H1 (cell line): ENCODE measurements at regions not wholly inside any gene's neighbourhood (a gene's known extent, or its start where the extent isn't known, plus 50 kb on each side); places are given as distances from the start of the nearest gene placed in this dataset.

Experiments used
- CTCF ChIA-PET: fragments of 300-600 bp; sonication (Branson Sonifier 250); formaldehyde crosslinking; loops from one replicate; lab custom pipeline; 2021; ENCODE audit not compliant: partially characterized antibody; lab: Charles Lee
- POLR2A ChIA-PET: fragments of 300-600 bp; sonication (Branson Sonifier 250); formaldehyde crosslinking; loops from one replicate; lab custom pipeline; 2021; ENCODE audit warnings: inconsistent platforms; ENCODE audit not compliant: partially characterized antibody; lab: Charles Lee
- DNase-seq, 2 experiments: peaks; one replicate each; pipeline versions ENCODE4 v3.0.0 to v3.0.0-alpha.2; 2010 to 2022; ENCODE audit warnings: low spot score in 2 of 2, low read depth in 1 of 2, mixed read lengths in 1 of 2
- FAIRE-seq: peaks from 2 replicates; lab custom pipeline; 2011; peaks lifted over from hg19 to GRCh38; lab: Jason Lieb, UNC
- H2AFZ ChIP-seq: 2 replicates; pipeline ENCODE4 v1.8.1; 2012; ENCODE audit warnings: low read length, inconsistent platforms
- H2AK5ac ChIP-seq: 2 replicates; pipeline ENCODE4 v1.6.1; 2013; ENCODE audit warnings: low read depth, low read length
- H2BK120ac ChIP-seq: replicated peaks from 2 replicates; pipeline ENCODE3; 2013; ENCODE audit warnings: low read depth, low read length, inconsistent platforms
- H2BK12ac ChIP-seq: 2 replicates; pipeline ENCODE4 v1.6.1; 2013; ENCODE audit warnings: low read depth, low read length
- H2BK15ac ChIP-seq: 2 replicates; pipeline ENCODE4 v1.6.1; 2013; ENCODE audit warnings: low read length
- H2BK20ac ChIP-seq: 2 replicates; pipeline ENCODE4 v1.6.1; 2013; ENCODE audit warnings: low read length
- H2BK5ac ChIP-seq: 2 replicates; pipeline ENCODE4 v1.6.1; 2013; ENCODE audit warnings: low read depth, low read length
- H3K14ac ChIP-seq: 2 replicates; pipeline ENCODE4 v1.6.1; 2013; ENCODE audit warnings: inconsistent platforms; ENCODE audit not compliant: insufficient read length
- H3K18ac ChIP-seq: 2 replicates; pipeline ENCODE4 v1.6.1; 2013; ENCODE audit warnings: low read length; ENCODE audit errors: extremely low read depth
- H3K23ac ChIP-seq: 2 replicates; pipeline ENCODE4 v1.6.1; 2013; ENCODE audit warnings: inconsistent platforms; ENCODE audit not compliant: insufficient read length
- H3K23me2 ChIP-seq: 2 replicates; pipeline ENCODE4 v1.6.1; 2013; ENCODE audit warnings: low read depth, low read length
- H3K27ac ChIP-seq: 2 replicates; pipeline ENCODE4 v1.6.1; 2011; ENCODE audit warnings: low read depth, low read length, inconsistent platforms
- H3K27me3 ChIP-seq, 4 experiments: replicated peaks in 1 of 4; 1 replicate in 1 of 4; 2 replicates in 3 of 4; pipeline versions ENCODE4 v1.6.1 to v1.8.1; 2011 to 2013; ENCODE audit warnings: low read length in 3 of 4, mild to moderate bottlenecking in 3 of 4, inconsistent platforms in 2 of 4, mixed read lengths in 2 of 4, moderate library complexity in 1 of 4; ENCODE audit not compliant: control insufficient read depth in 3 of 4, insufficient read depth in 3 of 4; ENCODE audit errors: extremely low read depth in 1 of 4
- H3K36me3 ChIP-seq, 4 experiments: 2 replicates each; pipeline versions ENCODE4 v1.6.1 to v1.8.1; 2011 to 2013; ENCODE audit warnings: mild to moderate bottlenecking in 4 of 4, low read length in 3 of 4, moderate library complexity in 2 of 4, control low read depth in 1 of 4, inconsistent platforms in 1 of 4; ENCODE audit not compliant: insufficient read depth in 4 of 4, control insufficient read depth in 2 of 4
- H3K4ac ChIP-seq: replicated peaks from 2 replicates; pipeline ENCODE3; 2013; ENCODE audit warnings: low read length, low read depth, mixed read lengths, inconsistent platforms; ENCODE audit not compliant: insufficient read length
- H3K4me1 ChIP-seq, 4 experiments: replicated peaks in 1 of 4; 1 replicate in 1 of 4; 2 replicates in 3 of 4; pipeline versions ENCODE4 v1.6.1 to v1.8.1; 2011 to 2013; ENCODE audit warnings: low read length in 3 of 4, inconsistent platforms in 2 of 4, mixed read lengths in 1 of 4; ENCODE audit not compliant: insufficient read depth in 4 of 4, control insufficient read depth in 3 of 4
- H3K4me2 ChIP-seq, 2 experiments: 2 replicates each; pipeline versions ENCODE4 v1.6.1 to v1.8.1; 2011 to 2013; ENCODE audit warnings: low read depth in 2 of 2, low read length in 2 of 2, control low read depth in 1 of 2, inconsistent platforms in 1 of 2, mild to moderate bottlenecking in 1 of 2; ENCODE audit not compliant: insufficient read depth in 1 of 2
- H3K4me3 ChIP-seq, 4 experiments: fragments of 200-600, 300-600 bp in 1 of 4; sonication (generic), shearing (Covaris generic), sonication (Bioruptor Twin) in 1 of 4; 2 replicates each; pipeline versions ENCODE4 v1.5.1 to v1.8.1; 2011 to 2016; ENCODE audit warnings: low read length in 4 of 4, low read depth in 3 of 4, control low read depth in 2 of 4, inconsistent platforms in 2 of 4, mild to moderate bottlenecking in 2 of 4, mixed read lengths in 1 of 4, moderate library complexity in 1 of 4; ENCODE audit not compliant: insufficient read depth in 2 of 4; ENCODE audit errors: extremely low read depth in 1 of 4
- H3K56ac ChIP-seq: replicated peaks from 2 replicates; pipeline ENCODE3; 2013; ENCODE audit warnings: low read depth, mild to moderate bottlenecking, mixed read lengths, low read length, inconsistent platforms; ENCODE audit not compliant: insufficient read length
- H3K79me1 ChIP-seq: 2 replicates; pipeline ENCODE4 v1.6.1; 2013; ENCODE audit warnings: low read depth, low read length, control low read depth
- H3K79me2 ChIP-seq, 2 experiments: 2 replicates each; pipeline versions ENCODE4 v1.6.1 to v1.8.1; 2012 to 2013; ENCODE audit warnings: low read length in 2 of 2, mild to moderate bottlenecking in 2 of 2, inconsistent platforms in 1 of 2; ENCODE audit not compliant: insufficient read depth in 2 of 2, control insufficient read depth in 1 of 2
- H3K9ac ChIP-seq, 4 experiments: replicated peaks in 1 of 4; 1 replicate in 1 of 4; 2 replicates in 3 of 4; pipeline versions ENCODE4 v1.6.1 to v1.8.1; 2011 to 2013; ENCODE audit warnings: low read depth in 3 of 4, low read length in 3 of 4, control low read depth in 2 of 4, mild to moderate bottlenecking in 2 of 4, moderate library complexity in 2 of 4, inconsistent platforms in 1 of 4; ENCODE audit errors: extremely low read depth in 1 of 4
- H3K9me3 ChIP-seq, 2 experiments: 2 replicates each; pipeline versions ENCODE4 v1.6.1 to v1.8.1; 2012 to 2013; ENCODE audit warnings: mild to moderate bottlenecking in 2 of 2, moderate library complexity in 2 of 2, control low read depth in 1 of 2, inconsistent platforms in 1 of 2, low read depth in 1 of 2, low read length in 1 of 2, mixed read lengths in 1 of 2; ENCODE audit not compliant: insufficient read depth in 2 of 2
- H4K20me1 ChIP-seq, 2 experiments: replicated peaks in 1 of 2; 2 replicates each; pipeline versions ENCODE3 to v1.8.1; 2011 to 2013; ENCODE audit warnings: inconsistent platforms in 2 of 2, low read length in 2 of 2, mild to moderate bottlenecking in 1 of 2; ENCODE audit not compliant: insufficient read depth in 2 of 2, control insufficient read depth in 1 of 2
- H4K5ac ChIP-seq: 2 replicates; pipeline ENCODE4 v1.6.1; 2013; ENCODE audit warnings: low read length, low read depth, mixed read lengths, inconsistent platforms; ENCODE audit not compliant: insufficient read length
- H4K8ac ChIP-seq: 2 replicates; pipeline ENCODE4 v1.8.0; 2013; ENCODE audit warnings: mild to moderate bottlenecking, moderate library complexity, low read length, inconsistent platforms; ENCODE audit not compliant: insufficient read depth; ENCODE audit errors: extremely low read depth
- H4K91ac ChIP-seq: replicated peaks from 2 replicates; pipeline ENCODE3; 2013; ENCODE audit warnings: low read length, mixed read lengths, inconsistent platforms; ENCODE audit not compliant: insufficient read length
- ATF3 ChIP-seq: IDR thresholded peaks from 2 replicates; pipeline ENCODE4 v1.6.1; 2011; ENCODE audit warnings: low read depth, mild to moderate bottlenecking, low read length; ENCODE audit not compliant: insufficient read depth
- BRCA1 ChIP-seq: IDR thresholded peaks from 2 replicates; pipeline ENCODE4 v1.6.1; 2012; ENCODE audit warnings: low read depth, low read length, improper control_type of control experiment
- CBX5 ChIP-seq: fragments of 300-800, 300-1000 bp; sonication (generic); IDR thresholded peaks from 2 replicates; pipeline ENCODE4 v1.7.1; 2016; ENCODE audit warnings: antibody characterized with exemption, low read length, low read depth
- CREB1 ChIP-seq: IDR thresholded peaks from 2 replicates; pipeline ENCODE4 v1.6.1; 2012; ENCODE audit warnings: inconsistent platforms
- HDAC6 ChIP-seq: IDR thresholded peaks from one replicate; pipeline ENCODE4 v1.7.1; 2012; ENCODE audit warnings: low read depth, mild to moderate bottlenecking, inconsistent platforms, low read length, moderate library complexity
- JUN ChIP-seq: IDR thresholded peaks from 2 replicates; pipeline ENCODE4 v1.6.1; 2011; ENCODE audit warnings: low read depth, mild to moderate bottlenecking, improper control_type of control experiment, low read length
- RBBP5 ChIP-seq: IDR thresholded peaks from 2 replicates; pipeline ENCODE4 v1.7.1; 2012; ENCODE audit warnings: low read depth, mild to moderate bottlenecking, inconsistent platforms, low read length, moderate library complexity, borderline replicate concordance
- SAP30 ChIP-seq: fragments of 300-600 bp; sonication (generic); IDR thresholded peaks from 2 replicates; pipeline ENCODE4 v1.7.1; 2012; ENCODE audit warnings: low read length, moderate library complexity, mild to moderate bottlenecking, inconsistent platforms; ENCODE audit not compliant: insufficient read depth, insufficient replicate concordance
- SIN3A ChIP-seq, 2 experiments: IDR thresholded peaks in 1 of 2; conservative IDR thresholded peaks in 1 of 2; 2 replicates each; pipeline ENCODE4 v1.6.1; 2011 to 2012; ENCODE audit warnings: low read length in 2 of 2, improper control_type of control experiment in 1 of 2, low read depth in 1 of 2, mild to moderate bottlenecking in 1 of 2
- TEAD4 ChIP-seq: IDR thresholded peaks from 2 replicates; pipeline ENCODE4 v1.6.1; 2012; ENCODE audit warnings: low read depth, low read length, inconsistent platforms, mixed read lengths
- USF2 ChIP-seq: IDR thresholded peaks from 2 replicates; pipeline ENCODE4 v1.6.1; 2011; ENCODE audit warnings: low read length, improper control_type of control experiment
- WGBS, 2 experiments: shearing (Covaris generic) in 1 of 2; methylation state at CpG; one replicate each; pipeline versions ENCODE4 v1.1.6 to v1.1.7; 2013 to 2015; ENCODE audit warnings: low lambda C conversion rate in 2 of 2, mixed read lengths in 2 of 2, inconsistent platforms in 1 of 2, low coverage in 1 of 2, missing lambda C conversion rate in 1 of 2; ENCODE audit not compliant: insufficient replicate concordance in 2 of 2, insufficient coverage in 1 of 2, insufficient read length in 1 of 2; ENCODE audit errors: extremely low coverage in 1 of 2, missing lambda C conversion rate in 1 of 2; 5-methylcytosine and 5-hydroxymethylcytosine counted together
- TF ChIP-seq, protein P1 (sequence below): IDR thresholded peaks from 2 replicates; pipeline ENCODE4 v1.6.1; 2012; ENCODE audit warnings: inconsistent platforms

DNA sequence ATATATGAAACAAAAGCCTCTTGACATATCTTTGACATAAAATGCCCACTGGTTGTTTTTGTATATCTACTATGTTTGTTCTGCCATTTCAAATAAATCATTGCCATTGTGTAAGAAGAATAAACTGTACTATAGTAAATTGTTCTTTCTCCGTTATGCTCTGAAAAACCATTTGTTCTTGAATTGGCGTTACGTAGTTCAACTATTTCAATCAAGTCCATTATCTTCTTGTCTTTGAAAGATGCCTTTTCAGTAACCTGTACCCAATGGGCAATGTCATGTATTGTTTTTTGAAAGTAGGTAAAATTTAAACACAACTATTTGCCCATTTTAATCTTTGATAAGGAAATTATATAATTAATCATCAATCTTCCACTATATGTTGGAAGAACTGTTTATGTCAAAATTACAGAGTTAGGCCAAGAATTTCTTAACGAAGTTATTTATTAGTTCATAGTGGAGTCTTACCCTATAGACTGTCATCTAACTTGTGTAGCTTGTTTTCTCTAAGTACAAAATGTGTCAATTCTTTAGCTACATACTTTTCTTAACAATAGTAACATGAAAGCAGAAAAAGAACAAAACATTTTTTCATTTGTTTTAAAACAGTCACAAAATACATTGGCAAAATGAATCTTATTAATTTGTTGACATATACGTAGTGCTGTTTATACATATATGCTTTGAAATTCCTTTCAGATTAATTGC lies 294.8 kb downstream of the PTPRC start:
- no peak overlapping the region for H4K8ac ChIP-seq
- H3K27ac ChIP-seq, result no peak overlapping the region
- H3K23me2 ChIP-seq, result no peaks in the 10 kb centered on the region
- no peak overlapping the region for H3K9ac ChIP-seq
- no peaks in the 10 kb centered on the region for H3K9me3 ChIP-seq
- no peak overlapping the region for H2BK15ac ChIP-seq
- no peaks in the 10 kb centered on the region for H4K20me1 ChIP-seq
- H3K79me1 ChIP-seq, result no peaks in the 10 kb centered on the region
- H3K4ac ChIP-seq, result no peak overlapping the region
- H3K23ac ChIP-seq, result no peak overlapping the region
- 98% methylated on average over 5 of the region's 5 CpGs; no CpG with 5 or more reads in 1 of the 2 experiments for WGBS, 2 experiments
- DNase-seq, result no peak
- H2BK12ac ChIP-seq, result no peak overlapping the region
- H3K79me2 ChIP-seq, result no peaks in the 10 kb centered on the region
- H3K14ac ChIP-seq, result no peak overlapping the region
- no peak overlapping the region for H3K18ac ChIP-seq
- no peak overlapping the region for H3K56ac ChIP-seq
- H3K4me1 ChIP-seq, result peaks cover 0 to 3% (median under 1%) of the 10 kb centered on the region in 4 experiments; a peak in 1 of 7 replicates
- H4K5ac ChIP-seq, result no peak overlapping the region
- no peak overlapping the region for H2AFZ ChIP-seq
- H3K4me2 ChIP-seq, result no peak overlapping the region
- no peak for FAIRE-seq
- POLR2A ChIA-PET, result no interaction called here
- H3K4me3 ChIP-seq, result no peak overlapping the region
- no peak overlapping the region for H2BK120ac ChIP-seq
- no peaks in the 10 kb centered on the region for H3K27me3 ChIP-seq
- H2BK20ac ChIP-seq, result no peak overlapping the region
- H2AK5ac ChIP-seq, result no peak overlapping the region
- no peaks in the 10 kb centered on the region for H3K36me3 ChIP-seq
- no peak overlapping the region for H4K91ac ChIP-seq
- H2BK5ac ChIP-seq, result no peak overlapping the region
- CTCF ChIA-PET, result no interaction called here
- TF ChIP-seq HDAC6 (no peak), TEAD4 (no peak), RBBP5 (no peak), CREB1 (no peak), JUN (no peak), CBX5 (no peak), SAP30 (no peak), BRCA1 (no peak), USF2 (no peak), ATF3 (no peak), SIN3A (conservative IDR thresholded peaks at IDR 0.05 in 1 of 2, IDR thresholded peaks at IDR 0.05 in 1 of 2; ENCODE audit: low read depth in 1 of 2, low read length in 2 of 2) (no peak)
- TF ChIP-seq, protein P1, sequence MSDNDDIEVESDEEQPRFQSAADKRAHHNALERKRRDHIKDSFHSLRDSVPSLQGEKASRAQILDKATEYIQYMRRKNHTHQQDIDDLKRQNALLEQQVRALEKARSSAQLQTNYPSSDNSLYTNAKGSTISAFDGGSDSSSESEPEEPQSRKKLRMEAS, result no peak
